ENCODE measurements at regions not wholly inside any gene's neighbourhood (a gene's known extent, or its start where the extent isn't known, plus 50 kb on each side); places are given as distances from the start of the nearest gene placed in this dataset.

- H3K4me3 ChIP-seq (ENCODE audit: low read length): no peak overlapping the region
- Mint-ChIP-seq H3K9me3 (peaks cover 2 to 5% of the 10 kb centered on the region in 2 donors), H3K36me3 (no peaks in the 10 kb centered on the region), H3K4me1 (no peaks in the 10 kb centered on the region), H3K27ac (no peak overlapping the region), H3K27me3 (ENCODE audit: low read depth in 2 of 2) (no peaks in the 10 kb centered on the region), H3K4me3 (no peak overlapping the region)
- DNase-seq (no peak), ATAC-seq (no peak)
- H3K36me3 ChIP-seq (ENCODE audit: control insufficient read depth, insufficient read depth, low read length): no peaks in the 10 kb centered on the region
- no peaks in the 10 kb centered on the region for H3K9me3 ChIP-seq (ENCODE audit: control insufficient read depth, insufficient read depth, low read length)
- H3K27ac ChIP-seq (ENCODE audit: low read length): no peak overlapping the region
- intact Hi-C loops (cut with micrococcal nuclease): no loop called here
- H3K4me1 ChIP-seq (ENCODE audit: control insufficient read depth, insufficient read depth, low read length): no peaks in the 10 kb centered on the region
- H3K27me3 ChIP-seq (ENCODE audit: control insufficient read depth, insufficient read depth, low read length): no peaks in the 10 kb centered on the region
- TF ChIP-seq CTCF (IDR thresholded peaks at IDR 0.05): no peak
Observed at GRCh38 chrX:34576864-34577263, 80.2 kb downstream of the TMEM47 start.

- Mint-ChIP-seq H3K4me1 (no peaks in the 10 kb centered on the region), H3K4me3 (no peak overlapping the region), H3K27me3 (ENCODE audit: low read depth in 2 of 2) (no peaks in the 10 kb centered on the region), H3K36me3 (no peaks in the 10 kb centered on the region), H3K27ac (no peak overlapping the region), H3K9me3 (peaks cover 0 to 7% of the 10 kb centered on the region in 2 donors)
- TF ChIP-seq CTCF (IDR thresholded peaks at IDR 0.05): no peak
- H3K9me3 ChIP-seq (ENCODE audit: control insufficient read depth, insufficient read depth, low read length): no peaks in the 10 kb centered on the region
- no peak overlapping the region for H3K4me3 ChIP-seq (ENCODE audit: low read length)
- H3K27me3 ChIP-seq (ENCODE audit: control insufficient read depth, insufficient read depth, low read length): no peaks in the 10 kb centered on the region
- intact Hi-C loops (cut with micrococcal nuclease): no loop called here
- no peaks in the 10 kb centered on the region for H3K4me1 ChIP-seq (ENCODE audit: control insufficient read depth, insufficient read depth, low read length)
- 71% methylated on average over 1 of the region's 2 CpGs for WGBS (ENCODE audit: insufficient coverage)
- H3K36me3 ChIP-seq (ENCODE audit: control insufficient read depth, insufficient read depth, low read length): no peaks in the 10 kb centered on the region
- H3K27ac ChIP-seq (ENCODE audit: low read length): no peak overlapping the region
- ATAC-seq (no peak), DNase-seq (no peak)
Observed at GRCh38 chrX:34565981-34566380, 91.1 kb downstream of the TMEM47 start.

GRCh38 chrX:34563804-34564203, 93.3 kb downstream of the TMEM47 start:
- TF ChIP-seq CTCF (IDR thresholded peaks at IDR 0.05): no peak
- Histone ChIP-seq H3K36me3 (ENCODE audit: control insufficient read depth, insufficient read depth, low read length) (no peaks in the 10 kb centered on the region), H3K9me3 (ENCODE audit: control insufficient read depth, insufficient read depth, low read length) (no peaks in the 10 kb centered on the region), H3K27me3 (ENCODE audit: control insufficient read depth, insufficient read depth, low read length) (no peaks in the 10 kb centered on the region), H3K4me3 (ENCODE audit: low read length) (no peak overlapping the region), H3K27ac (ENCODE audit: low read length) (no peak overlapping the region), H3K4me1 (ENCODE audit: control insufficient read depth, insufficient read depth, low read length) (no peaks in the 10 kb centered on the region)
- no peak overlapping the region for H3K27ac Mint-ChIP-seq
- no peaks in the 10 kb centered on the region for H3K36me3 Mint-ChIP-seq
- no peak overlapping the region for H3K4me3 Mint-ChIP-seq
- DNase-seq: no peak
- H3K9me3 Mint-ChIP-seq: no peaks in the 10 kb centered on the region
- H3K27me3 Mint-ChIP-seq (ENCODE audit: low read depth in 2 of 2): no peaks in the 10 kb centered on the region
- ATAC-seq: no peak
- intact Hi-C loops (cut with micrococcal nuclease): no loop called here
- no peaks in the 10 kb centered on the region for H3K4me1 Mint-ChIP-seq
- 100% methylated on average over 1 of the region's 1 CpG for WGBS (ENCODE audit: insufficient coverage)

- H3K36me3 ChIP-seq (ENCODE audit: control insufficient read depth, insufficient read depth, low read length): no peaks in the 10 kb centered on the region
- H3K9me3 ChIP-seq (ENCODE audit: control insufficient read depth, insufficient read depth, low read length): no peaks in the 10 kb centered on the region
- H3K36me3 Mint-ChIP-seq: no peaks in the 10 kb centered on the region
- no peaks in the 10 kb centered on the region for H3K27me3 Mint-ChIP-seq (ENCODE audit: low read depth in 2 of 2)
- intact Hi-C loops (cut with micrococcal nuclease): no loop called here
- H3K27me3 ChIP-seq (ENCODE audit: control insufficient read depth, insufficient read depth, low read length): no peaks in the 10 kb centered on the region
- H3K27ac ChIP-seq (ENCODE audit: low read length): no peak overlapping the region
- no peak for TF ChIP-seq CTCF (IDR thresholded peaks at IDR 0.05)
- DNase-seq (no peak), ATAC-seq (no peak)
- H3K4me3 ChIP-seq (ENCODE audit: low read length): no peak overlapping the region
- no peaks in the 10 kb centered on the region for H3K4me1 ChIP-seq (ENCODE audit: control insufficient read depth, insufficient read depth, low read length)
- WGBS (ENCODE audit: insufficient coverage): 14% methylated on average over 2 of the region's 2 CpGs
- no peak overlapping the region for H3K4me3 Mint-ChIP-seq
- no peaks in the 10 kb centered on the region for H3K9me3 Mint-ChIP-seq
- no peak overlapping the region for H3K27ac Mint-ChIP-seq
- no peaks in the 10 kb centered on the region for H3K4me1 Mint-ChIP-seq
Observed at GRCh38 chrX:34563061-34563460, 94.0 kb downstream of the TMEM47 start.

Data from natural killer cell (primary cell).